SJCRH30 (cell line): ENCODE measurements at regions not wholly inside any gene's neighbourhood (a gene's known extent, or its start where the extent isn't known, plus 50 kb on each side); places are given as distances from the start of the nearest gene placed in this dataset.

Source experiments
- DNase-seq, 2 experiments: peaks; one replicate each; pipeline ENCODE4 v3.0.0-alpha.2; 2015 to 2020
- H3K27ac ChIP-seq: fragments of 250-450 bp; sonication (Bioruptor Pico); 2 replicates; pipeline ENCODE4 v1.5.1; 2020; ENCODE audit warnings: mild to moderate bottlenecking, moderate library complexity
- H3K27me3 ChIP-seq: fragments of 250-450 bp; sonication (Bioruptor Pico); 2 replicates; pipeline ENCODE4 v1.5.1; 2020; ENCODE audit warnings: mild to moderate bottlenecking, moderate library complexity
- H3K36me3 ChIP-seq: fragments of 250-450 bp; sonication (Bioruptor Pico); 2 replicates; pipeline ENCODE4 v1.5.1; 2020; ENCODE audit warnings: mild to moderate bottlenecking, moderate library complexity
- H3K4me1 ChIP-seq: fragments of 250-450 bp; sonication (Bioruptor Pico); 2 replicates; pipeline ENCODE4 v1.5.1; 2020; ENCODE audit warnings: mild to moderate bottlenecking, moderate library complexity
- H3K4me3 ChIP-seq: fragments of 250-450 bp; sonication (Bioruptor Pico); 2 replicates; pipeline ENCODE4 v1.5.1; 2020; ENCODE audit warnings: mild to moderate bottlenecking, moderate library complexity
- H3K9me3 ChIP-seq: fragments of 250-450 bp; sonication (Bioruptor Pico); replicated peaks from 2 replicates; pipeline ENCODE4 v1.5.1; 2020; ENCODE audit warnings: mild to moderate bottlenecking, moderate library complexity

DNA sequence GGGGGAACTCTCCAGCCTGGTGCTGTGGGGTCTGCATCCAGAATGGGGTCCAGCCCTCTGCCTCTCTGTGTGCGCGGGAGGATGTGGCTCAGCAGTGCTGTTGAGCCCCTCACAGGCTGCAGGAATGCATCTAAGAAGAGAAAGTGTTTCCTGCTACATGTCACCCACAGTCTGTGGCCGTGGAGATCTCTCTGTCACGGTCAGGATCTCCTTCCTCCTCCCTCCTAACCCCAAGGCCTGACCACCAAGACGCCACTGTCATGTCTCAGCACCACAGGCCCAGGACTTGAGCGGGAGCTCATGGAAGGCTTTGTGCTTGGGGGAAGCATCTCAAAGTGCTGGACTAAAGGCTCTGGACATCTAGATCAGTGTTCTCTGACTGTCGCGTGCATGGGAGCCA is 90.1 kb downstream of the SREK1 start:
- Histone ChIP-seq H3K4me1 (no peaks in the 10 kb centered on the region), H3K9me3 (0 out of 2 replicates have a peak, but pooled peaks cover 2% of the 10 kb centered on the region), H3K4me3 (no peak overlapping the region), H3K27me3 (no peaks in the 10 kb centered on the region), H3K36me3 (no peaks in the 10 kb centered on the region), H3K27ac (no peak overlapping the region)
- DNase-seq, result no peak

DNA sequence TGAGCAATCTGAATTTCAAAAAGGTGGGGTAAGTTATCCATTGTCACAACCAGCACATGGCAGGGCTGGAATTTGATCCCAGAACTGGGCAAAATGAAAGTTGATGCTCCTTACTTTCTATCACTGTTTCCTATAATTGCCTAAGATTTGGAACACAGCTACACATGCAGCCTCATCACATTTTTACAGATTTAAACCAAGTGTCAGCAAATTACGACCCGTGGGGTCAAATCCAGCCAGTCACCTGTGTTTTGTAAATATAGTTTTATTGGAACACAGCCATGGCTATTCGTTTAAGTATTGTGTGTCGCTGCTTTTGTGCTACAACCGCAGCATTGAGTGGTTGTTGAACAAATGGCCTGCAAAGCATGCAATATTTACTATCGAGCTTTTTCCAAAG is 94.3 kb downstream of the SREK1 start:
- no peaks in the 10 kb centered on the region for H3K4me1 ChIP-seq
- H3K27ac ChIP-seq, result no peak overlapping the region
- H3K27me3 ChIP-seq, result no peaks in the 10 kb centered on the region
- H3K36me3 ChIP-seq, result no peaks in the 10 kb centered on the region
- DNase-seq, result no peak
- no peak overlapping the region for H3K4me3 ChIP-seq
- H3K9me3 ChIP-seq, result no peaks in the 10 kb centered on the region

DNA sequence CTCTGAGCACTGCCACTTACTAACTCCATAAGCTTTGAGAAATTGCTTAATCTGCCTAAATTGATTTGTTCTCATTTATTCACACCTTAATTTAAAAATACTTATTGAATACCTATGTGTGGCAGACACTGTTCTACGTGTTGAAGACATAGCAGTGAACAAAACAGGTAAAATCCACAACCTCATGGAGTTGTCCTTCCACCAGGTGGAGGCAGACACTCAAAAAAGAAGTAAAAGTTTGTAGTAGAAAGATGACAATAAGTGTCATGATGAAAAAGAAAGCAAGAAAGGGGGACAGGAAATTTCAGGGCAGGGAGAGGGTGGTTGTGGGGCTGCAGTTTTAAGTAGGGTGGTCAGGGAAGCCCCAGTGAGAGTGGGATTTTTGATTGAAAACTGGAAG is 94.9 kb downstream of the SREK1 start:
- Histone ChIP-seq H3K27ac (no peak overlapping the region), H3K36me3 (no peaks in the 10 kb centered on the region), H3K9me3 (no peaks in the 10 kb centered on the region), H3K4me1 (no peaks in the 10 kb centered on the region), H3K4me3 (no peak overlapping the region), H3K27me3 (no peaks in the 10 kb centered on the region)
- DNase-seq, result no peak

DNA sequence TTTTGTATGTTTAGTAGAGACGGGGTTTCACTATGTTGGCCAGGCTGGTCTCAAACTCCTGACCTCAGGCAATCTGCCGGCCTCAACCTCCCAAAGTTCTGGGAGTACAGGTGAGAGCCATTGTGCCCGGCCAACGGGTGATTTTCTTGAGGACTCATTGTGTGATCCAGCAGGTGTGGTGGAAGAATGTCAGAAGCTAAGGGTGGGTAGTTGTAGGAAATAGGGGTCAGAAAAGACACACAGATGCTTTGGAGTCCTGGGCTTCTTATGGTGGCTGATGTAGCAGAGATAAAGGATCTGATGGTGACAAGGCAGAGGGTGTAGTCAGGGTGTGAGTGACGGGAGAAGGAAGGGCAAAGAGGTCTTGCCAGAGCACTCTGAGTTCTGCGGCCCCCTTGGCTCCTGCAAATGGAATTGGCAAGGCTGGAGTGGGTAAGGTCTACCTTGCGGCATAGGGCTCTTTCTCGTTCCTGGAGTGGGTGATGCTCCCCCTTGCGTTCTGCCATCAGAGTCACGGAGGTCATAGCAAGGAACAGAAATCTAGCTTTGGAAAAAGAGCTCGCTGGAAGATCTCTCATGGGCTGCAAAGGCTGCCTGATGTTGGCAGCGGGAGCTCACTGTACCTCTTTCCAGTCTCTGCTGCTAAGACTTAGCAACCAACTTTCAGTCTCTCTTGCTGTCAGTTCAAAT is 97.2 kb downstream of the SREK1 start:
- no peak for DNase-seq
- Histone ChIP-seq H3K9me3 (no peaks in the 10 kb centered on the region), H3K4me1 (no peaks in the 10 kb centered on the region), H3K4me3 (no peak overlapping the region), H3K27ac (no peak overlapping the region), H3K36me3 (no peaks in the 10 kb centered on the region), H3K27me3 (no peaks in the 10 kb centered on the region)

DNA sequence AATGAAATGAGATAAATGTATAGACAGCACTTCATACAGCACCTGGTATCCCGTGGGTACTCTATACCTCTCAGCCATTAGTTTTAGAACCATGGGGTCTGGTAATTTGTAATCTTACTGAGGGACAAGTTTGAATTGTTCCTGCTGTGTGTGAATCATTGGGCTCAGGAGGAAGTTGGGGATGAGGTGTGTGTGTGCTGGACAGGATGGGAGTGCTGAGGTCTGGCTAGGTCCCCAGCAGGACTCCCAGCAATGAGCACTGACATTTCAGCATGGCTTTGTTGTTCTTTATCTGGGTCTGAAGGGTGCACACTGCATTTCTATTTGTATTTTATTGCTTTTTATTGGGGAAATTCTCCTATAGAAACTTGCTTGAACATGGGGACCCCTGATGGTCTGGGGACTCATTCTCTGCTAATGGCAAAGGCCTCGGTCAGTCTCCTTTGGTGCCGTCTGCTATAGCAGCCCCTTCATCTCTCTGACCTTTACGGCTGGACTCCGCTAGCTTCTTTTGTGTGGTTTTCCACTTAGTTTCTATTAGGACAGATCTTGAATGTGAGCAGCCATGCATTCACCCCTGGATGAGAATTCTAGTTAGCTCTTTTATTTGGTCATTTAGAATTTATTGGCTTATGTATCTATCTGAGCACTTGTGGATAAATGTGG is 98.1 kb downstream of the SREK1 start:
- H3K27me3 ChIP-seq, result no peaks in the 10 kb centered on the region
- H3K4me1 ChIP-seq, result no peaks in the 10 kb centered on the region
- H3K27ac ChIP-seq, result no peak overlapping the region
- H3K9me3 ChIP-seq, result no peaks in the 10 kb centered on the region
- no peak for DNase-seq
- no peaks in the 10 kb centered on the region for H3K36me3 ChIP-seq
- H3K4me3 ChIP-seq, result no peak overlapping the region

DNA sequence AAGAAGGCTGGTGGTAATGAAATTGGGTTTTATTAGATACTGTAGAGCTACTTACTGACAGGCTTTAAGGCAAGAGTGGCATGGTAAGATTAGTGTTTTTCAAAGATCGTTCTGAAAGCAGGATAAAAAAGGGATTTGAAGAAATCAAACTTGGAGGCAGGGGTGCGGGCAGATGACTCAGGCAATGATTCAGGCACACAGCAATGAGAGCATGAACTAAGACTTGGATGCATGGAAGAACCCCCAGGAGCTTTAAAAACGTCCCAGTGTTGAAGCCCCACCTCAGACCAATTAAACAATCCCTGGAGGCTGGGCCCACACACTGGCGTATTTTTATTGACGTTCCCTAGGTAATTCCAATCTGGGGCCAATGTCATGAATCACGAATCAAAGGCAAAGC is 102.5 kb downstream of the SREK1 start:
- no peaks in the 10 kb centered on the region for H3K36me3 ChIP-seq
- no peaks in the 10 kb centered on the region for H3K27me3 ChIP-seq
- H3K9me3 ChIP-seq, result no peaks in the 10 kb centered on the region
- no peaks in the 10 kb centered on the region for H3K4me1 ChIP-seq
- H3K4me3 ChIP-seq, result no peak overlapping the region
- no peak overlapping the region for H3K27ac ChIP-seq
- no peak for DNase-seq

DNA sequence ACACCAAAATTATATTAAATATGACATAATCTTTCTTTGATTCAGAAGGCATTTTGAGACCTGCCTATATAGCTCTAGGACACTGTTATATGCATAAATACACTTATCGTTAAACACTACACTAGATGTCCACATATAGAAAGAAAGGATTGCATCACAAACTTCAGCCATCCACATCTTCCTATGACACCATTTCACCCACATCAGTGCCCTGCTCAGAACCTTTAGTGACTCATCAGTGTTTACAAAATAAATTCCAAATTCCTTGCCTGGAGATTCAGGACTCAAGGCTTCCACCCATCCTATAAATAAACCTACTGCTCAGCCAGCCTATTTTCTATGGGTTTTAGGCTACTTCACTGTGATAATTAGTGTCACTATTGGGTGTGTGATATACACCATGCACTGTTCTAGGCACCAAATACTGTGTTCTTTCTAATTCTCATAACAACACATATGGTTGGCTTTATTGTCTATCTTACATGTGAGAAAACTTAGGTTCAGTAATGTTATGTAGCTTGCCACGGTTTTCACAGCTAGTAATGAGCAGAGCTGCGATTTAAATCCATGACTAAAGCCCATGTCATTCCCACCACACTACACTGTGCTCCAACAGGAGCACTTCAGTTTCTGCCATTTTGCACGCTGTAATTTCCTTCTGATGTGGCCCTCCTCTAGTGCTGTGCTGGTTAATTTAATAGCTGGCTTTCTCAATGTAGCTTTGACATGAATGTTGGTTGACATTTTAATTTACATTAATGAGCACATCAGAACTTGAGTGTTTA is 103.3 kb downstream of the SREK1 start:
- H3K27ac ChIP-seq, result no peak overlapping the region
- no peak overlapping the region for H3K4me3 ChIP-seq
- no peaks in the 10 kb centered on the region for H3K36me3 ChIP-seq
- no peaks in the 10 kb centered on the region for H3K4me1 ChIP-seq
- H3K27me3 ChIP-seq, result no peaks in the 10 kb centered on the region
- no peaks in the 10 kb centered on the region for H3K9me3 ChIP-seq
- no peak for DNase-seq

DNA sequence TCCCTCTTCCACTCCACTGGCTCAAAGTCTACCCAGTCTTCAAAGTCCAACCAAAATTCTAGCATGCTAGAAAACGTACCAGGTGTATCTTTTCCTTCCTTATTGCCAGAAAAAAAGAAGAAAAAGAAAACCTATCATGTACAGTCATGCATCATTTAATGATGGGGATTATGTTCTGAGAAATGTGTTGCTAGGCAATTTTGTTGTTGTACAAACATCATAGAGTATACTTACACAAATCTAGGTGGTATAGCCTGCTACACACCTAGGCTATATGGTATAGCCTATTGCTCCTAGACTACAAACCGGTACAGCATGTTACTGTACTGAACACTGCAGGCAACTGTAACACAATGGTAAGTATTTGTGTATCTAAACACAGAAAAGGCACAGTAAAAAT is 104.8 kb downstream of the SREK1 start:
- Histone ChIP-seq H3K27me3 (no peaks in the 10 kb centered on the region), H3K4me3 (no peak overlapping the region), H3K36me3 (no peaks in the 10 kb centered on the region), H3K4me1 (no peaks in the 10 kb centered on the region), H3K9me3 (no peaks in the 10 kb centered on the region), H3K27ac (no peak overlapping the region)
- no peak for DNase-seq

DNA sequence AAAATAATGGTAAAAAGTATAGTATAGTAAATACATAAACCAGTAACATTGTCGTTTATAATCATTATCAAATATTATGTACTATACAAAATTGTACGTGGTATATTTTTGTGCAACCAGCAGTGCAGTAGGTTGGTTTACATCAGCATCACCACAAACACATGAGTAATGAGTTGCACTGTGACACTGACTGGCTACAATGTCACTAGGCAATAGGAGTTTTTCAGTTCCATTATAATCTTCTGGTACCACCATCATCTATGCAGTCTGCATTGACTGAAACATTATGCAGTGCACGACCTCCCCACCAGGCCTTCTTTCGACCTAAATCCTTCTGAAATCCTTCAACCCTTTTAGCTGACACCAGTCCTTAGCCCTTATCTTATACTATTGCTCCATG is 105.8 kb downstream of the SREK1 start:
- Histone ChIP-seq H3K36me3 (no peaks in the 10 kb centered on the region), H3K27ac (no peak overlapping the region), H3K4me3 (no peak overlapping the region), H3K4me1 (no peaks in the 10 kb centered on the region), H3K9me3 (no peaks in the 10 kb centered on the region), H3K27me3 (no peaks in the 10 kb centered on the region)
- DNase-seq, result no peak

DNA sequence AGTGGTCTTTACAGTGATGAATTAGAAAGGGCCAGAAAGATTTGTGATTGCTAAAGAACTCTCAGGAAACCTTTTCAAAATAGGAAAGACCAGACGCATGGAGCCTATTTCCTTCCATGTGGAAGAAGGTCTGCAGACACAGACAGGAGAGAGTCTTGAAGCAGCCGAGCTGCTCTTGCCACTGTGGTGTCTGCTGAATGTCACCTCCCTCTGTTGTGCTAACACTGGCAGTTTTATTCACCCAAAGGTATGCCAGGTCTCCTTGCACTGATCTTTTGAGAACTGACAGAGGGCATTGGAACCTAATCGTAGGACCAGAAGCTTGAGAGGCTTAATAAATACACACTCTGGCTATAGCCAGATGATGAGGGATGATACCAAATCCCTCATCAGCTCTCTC is 108.7 kb downstream of the SREK1 start:
- H3K4me1 ChIP-seq, result no peaks in the 10 kb centered on the region
- no peak for DNase-seq
- H3K27me3 ChIP-seq, result no peaks in the 10 kb centered on the region
- H3K36me3 ChIP-seq, result no peaks in the 10 kb centered on the region
- no peak overlapping the region for H3K27ac ChIP-seq
- no peak overlapping the region for H3K4me3 ChIP-seq
- no peaks in the 10 kb centered on the region for H3K9me3 ChIP-seq

DNA sequence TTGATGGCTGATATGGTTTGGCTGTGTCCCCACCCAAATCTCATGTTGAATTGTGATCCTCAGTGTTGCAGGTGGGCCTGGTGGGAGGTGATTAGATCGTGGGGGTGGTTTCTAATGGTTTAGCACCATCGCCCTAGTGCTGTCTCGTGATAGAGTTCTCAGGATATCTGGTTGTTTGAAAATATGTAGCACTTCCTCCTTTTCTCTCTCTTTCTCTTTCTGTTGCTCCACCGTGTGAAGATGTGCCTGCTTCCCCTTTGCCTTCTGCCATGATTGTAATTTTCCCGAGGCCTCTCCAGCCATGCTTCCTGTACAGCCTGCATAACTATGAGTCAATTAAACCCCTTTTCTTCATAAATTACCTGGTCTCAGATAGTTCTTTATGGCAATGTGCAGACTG is 111.6 kb downstream of the SREK1 start:
- Histone ChIP-seq H3K4me1 (no peaks in the 10 kb centered on the region), H3K9me3 (no peaks in the 10 kb centered on the region), H3K4me3 (no peak overlapping the region), H3K27ac (no peak overlapping the region), H3K27me3 (no peaks in the 10 kb centered on the region), H3K36me3 (no peaks in the 10 kb centered on the region)
- DNase-seq, result no peak

DNA sequence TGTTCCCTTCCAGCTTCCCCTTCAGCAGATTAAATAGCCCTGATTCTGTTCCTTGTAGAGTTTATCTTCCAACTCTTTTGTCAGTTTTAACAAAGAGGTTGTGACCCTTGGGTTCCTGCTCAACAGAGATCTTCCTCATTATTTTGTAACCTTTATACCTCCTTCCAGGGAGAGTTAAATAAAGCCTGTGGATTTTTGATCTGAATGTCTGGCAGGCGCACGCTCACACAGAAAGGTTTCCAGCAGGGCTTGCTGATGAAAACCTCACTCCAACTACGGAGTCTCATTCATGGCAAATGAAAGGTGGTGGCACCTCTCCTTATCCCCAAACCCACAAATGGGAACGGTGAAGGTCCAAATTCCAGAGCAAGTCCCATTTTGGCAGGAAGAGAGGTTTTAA is 129.0 kb downstream of the SREK1 start:
- H3K4me1 ChIP-seq, result no peaks in the 10 kb centered on the region
- H3K27ac ChIP-seq, result no peak overlapping the region
- H3K9me3 ChIP-seq, result no peaks in the 10 kb centered on the region
- no peak for DNase-seq
- H3K36me3 ChIP-seq, result no peaks in the 10 kb centered on the region
- no peaks in the 10 kb centered on the region; the same call in none of the 2 replicates for H3K27me3 ChIP-seq
- no peak overlapping the region for H3K4me3 ChIP-seq

DNA sequence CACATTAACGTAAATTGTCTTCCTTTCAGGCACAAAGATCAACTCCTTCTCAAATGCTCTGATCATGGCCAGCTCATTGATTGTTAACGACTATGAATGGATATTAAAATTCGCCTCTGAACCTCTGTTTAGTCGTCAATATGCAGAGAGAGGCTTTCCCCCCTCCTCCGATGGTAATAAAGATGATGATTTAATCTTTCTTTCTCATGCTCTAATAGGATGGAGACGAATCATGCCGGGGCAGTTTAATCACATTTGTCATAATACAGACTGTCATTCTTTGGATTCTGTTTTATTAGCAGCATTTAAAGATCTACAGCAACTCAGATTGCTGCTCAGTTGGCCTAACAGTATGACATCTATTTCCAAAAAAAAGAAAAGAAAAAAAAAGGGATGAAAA is 132.9 kb downstream of the SREK1 start:
- Histone ChIP-seq H3K27me3 (no peaks in the 10 kb centered on the region; the same call in 1 of the 2 replicates), H3K4me1 (no peaks in the 10 kb centered on the region), H3K9me3 (no peaks in the 10 kb centered on the region), H3K27ac (no peak overlapping the region), H3K4me3 (no peak overlapping the region), H3K36me3 (no peaks in the 10 kb centered on the region)
- DNase-seq, result no peak

DNA sequence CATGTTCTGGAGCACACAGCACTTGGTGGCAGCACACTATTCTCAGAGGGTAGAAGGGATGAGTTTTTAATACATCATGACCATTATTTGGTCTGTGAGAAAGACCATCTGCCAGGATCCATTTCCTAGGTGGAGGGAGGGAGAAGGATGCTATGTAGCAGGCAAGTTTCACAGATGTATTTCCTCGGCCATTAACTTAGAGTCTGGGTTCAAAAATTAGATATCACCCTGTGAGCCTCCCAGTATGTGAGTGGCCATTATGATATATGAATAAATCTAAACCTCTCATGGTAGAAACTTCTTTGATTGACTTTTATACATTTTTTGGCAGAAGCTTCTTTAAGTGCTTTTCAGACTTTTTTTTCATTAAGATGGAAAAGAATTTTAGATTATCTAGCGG is 133.9 kb downstream of the SREK1 start:
- H3K27me3 ChIP-seq, result no peaks in the 10 kb centered on the region
- no peaks in the 10 kb centered on the region for H3K4me1 ChIP-seq
- H3K36me3 ChIP-seq, result no peaks in the 10 kb centered on the region
- no peak overlapping the region for H3K27ac ChIP-seq
- no peaks in the 10 kb centered on the region for H3K9me3 ChIP-seq
- no peak overlapping the region for H3K4me3 ChIP-seq
- no peak for DNase-seq

DNA sequence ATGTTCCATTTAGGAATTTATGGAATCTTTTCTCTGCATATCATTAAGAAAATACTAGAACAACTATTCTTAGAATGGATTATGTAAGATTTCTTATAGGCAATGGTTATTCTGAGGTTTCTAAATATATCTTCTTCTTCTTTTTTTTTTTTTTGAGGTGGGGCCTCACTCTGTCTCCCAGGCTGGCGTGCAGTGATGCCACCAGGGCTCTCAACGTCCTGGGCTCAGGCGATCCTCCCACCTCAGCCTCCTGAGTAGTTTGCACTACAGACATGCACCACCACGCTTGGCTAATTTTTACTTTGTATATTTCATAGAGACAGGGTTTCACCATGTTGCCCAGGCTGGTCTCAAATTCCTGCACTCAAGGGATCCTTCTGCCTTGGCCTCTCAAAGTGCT is 137.2 kb downstream of the SREK1 start:
- H3K4me3 ChIP-seq, result no peak overlapping the region
- no peak for DNase-seq

More for the DNA sequence above, 137.2 kb downstream of the SREK1 start:
- no peaks in the 10 kb centered on the region for H3K4me1 ChIP-seq
- no peaks in the 10 kb centered on the region for H3K9me3 ChIP-seq
- no peak overlapping the region for H3K27ac ChIP-seq
- no peaks in the 10 kb centered on the region for H3K36me3 ChIP-seq
- no peaks in the 10 kb centered on the region for H3K27me3 ChIP-seq
